CD14-positive monocyte (primary cell): ENCODE measurements at regions not wholly inside any gene's neighbourhood (a gene's known extent, or its start where the extent isn't known, plus 50 kb on each side); places are given as distances from the start of the nearest gene placed in this dataset.

Experiments
- DNase-seq, 3 donors: peaks; one replicate each; pipeline ENCODE4 v3.0.0-alpha.2; 2011 to 2022
- H2AFZ ChIP-seq: 2 replicates; pipeline ENCODE4 v1.6.0; 2012; ENCODE audit warnings: mild to moderate bottlenecking, low read depth, low read length, inconsistent platforms; ENCODE audit not compliant: insufficient read depth, poor library complexity, severe bottlenecking
- H3K27ac ChIP-seq, 2 donors: 1 replicate in 1 of 2; 2 replicates in 1 of 2; pipeline ENCODE4 v1.5.1; 2012 to 2013; ENCODE audit warnings: low read length in 2 of 2, control low read depth in 1 of 2, inconsistent platforms in 1 of 2, low read depth in 1 of 2, mild to moderate bottlenecking in 1 of 2
- H3K27me3 ChIP-seq, 2 donors: one replicate each; pipeline versions ENCODE4 v1.6.0 to v1.6.1; 2011 to 2013; ENCODE audit warnings: low read length in 2 of 2; ENCODE audit not compliant: control insufficient read depth in 2 of 2, insufficient read depth in 2 of 2
- H3K36me3 ChIP-seq, 2 donors: replicated peaks in 1 of 2; 1 replicate in 1 of 2; 2 replicates in 1 of 2; pipeline versions ENCODE4 v1.5.1 to v1.6.1; 2012 to 2013; ENCODE audit warnings: low read length in 2 of 2, control low read depth in 1 of 2, inconsistent platforms in 1 of 2, mild to moderate bottlenecking in 1 of 2; ENCODE audit not compliant: insufficient read depth in 2 of 2, control insufficient read depth in 1 of 2
- H3K4me1 ChIP-seq, 2 donors: 1 replicate in 1 of 2; 2 replicates in 1 of 2; pipeline versions ENCODE4 v1.5.1 to v1.6.1; 2012 to 2013; ENCODE audit warnings: low read length in 2 of 2, control low read depth in 1 of 2, inconsistent platforms in 1 of 2, mild to moderate bottlenecking in 1 of 2, moderate library complexity in 1 of 2; ENCODE audit not compliant: insufficient read depth in 2 of 2, control insufficient read depth in 1 of 2
- H3K4me2 ChIP-seq: replicated peaks from 2 replicates; pipeline ENCODE3; 2012; ENCODE audit warnings: low read length, moderate library complexity, mild to moderate bottlenecking; ENCODE audit not compliant: poor library complexity, severe bottlenecking; ENCODE audit errors: extremely low read depth
- H3K4me3 ChIP-seq, 3 experiments: fragments of 200-600 bp in 1 of 3; sonication (generic) in 1 of 3; replicated peaks in 1 of 3; 1 replicate in 2 of 3; 2 replicates in 1 of 3; pipeline ENCODE4 v1.5.1; 2011 to 2013; ENCODE audit warnings: low read length in 3 of 3, mild to moderate bottlenecking in 3 of 3, control low read depth in 2 of 3, low read depth in 2 of 3, inconsistent platforms in 1 of 3, moderate library complexity in 1 of 3
- H3K79me2 ChIP-seq: 2 replicates; pipeline ENCODE4 v1.6.0; 2012; ENCODE audit warnings: mild to moderate bottlenecking, control low read depth, inconsistent platforms, low read length, moderate library complexity; ENCODE audit not compliant: insufficient read depth
- H3K9ac ChIP-seq: 2 replicates; pipeline ENCODE4 v1.6.0; 2017; ENCODE audit warnings: low read length, mild to moderate bottlenecking; ENCODE audit not compliant: insufficient read depth, poor library complexity, severe bottlenecking
- H3K9me3 ChIP-seq, 2 donors: replicated peaks in 1 of 2; 1 replicate in 1 of 2; 2 replicates in 1 of 2; pipeline versions ENCODE4 v1.5.1 to v1.6.1; 2012 to 2013; ENCODE audit warnings: low read length in 2 of 2, control low read depth in 1 of 2; ENCODE audit not compliant: control insufficient read depth in 1 of 2, insufficient read depth in 1 of 2
- H4K20me1 ChIP-seq: 2 replicates; pipeline ENCODE4 v1.6.0; 2012; ENCODE audit warnings: mild to moderate bottlenecking, low read length, control low read depth, moderate library complexity; ENCODE audit not compliant: insufficient read depth
- H3K27ac Mint-ChIP-seq, 7 donors: one replicate each; pipeline ENCODE4 v1.8.0; 2020; ENCODE audit warnings: mild to moderate bottlenecking in 7 of 7, mixed read lengths in 7 of 7, moderate library complexity in 6 of 7, inconsistent platforms in 2 of 7
- H3K27me3 Mint-ChIP-seq, 3 donors: one replicate each; pipeline ENCODE4 v1.8.0; 2021 to 2022; ENCODE audit warnings: low read depth in 3 of 3, mild to moderate bottlenecking in 3 of 3, mixed read lengths in 3 of 3, moderate library complexity in 3 of 3, inconsistent platforms in 1 of 3
- H3K36me3 Mint-ChIP-seq, 2 donors: one replicate each; pipeline ENCODE4 v1.8.0; 2020; ENCODE audit warnings: mixed read lengths in 2 of 2, inconsistent platforms in 1 of 2, mild to moderate bottlenecking in 1 of 2
- H3K4me1 Mint-ChIP-seq: one replicate; pipeline ENCODE4 v1.8.0; 2020; ENCODE audit warnings: mild to moderate bottlenecking, mixed read lengths
- H3K4me3 Mint-ChIP-seq, 2 donors: one replicate each; pipeline ENCODE4 v1.8.0; 2020; ENCODE audit warnings: mild to moderate bottlenecking in 2 of 2, mixed read lengths in 2 of 2, moderate library complexity in 1 of 2
- H3K9me3 Mint-ChIP-seq, 7 donors: one replicate each; pipeline ENCODE4 v1.8.0; 2020 to 2022; ENCODE audit warnings: mixed read lengths in 7 of 7, mild to moderate bottlenecking in 6 of 7, moderate library complexity in 6 of 7, inconsistent platforms in 2 of 7
- WGBS: methylation state at CpG from one replicate; pipeline ENCODE4 v1.1.5; 2013; ENCODE audit warnings: missing lambda C conversion rate; ENCODE audit not compliant: insufficient coverage; 5-methylcytosine and 5-hydroxymethylcytosine counted together
- intact Hi-C, 2 donors: fragments of 100-400 bp; cut with micrococcal nuclease; formaldehyde crosslinking; loops; one replicate each; pipeline versions ENCODE4 v1.15.0 to v1.15.1; 2023
- TF ChIP-seq, protein P1 (sequence below): fragments of 200-600 bp; IDR thresholded peaks from one replicate; pipeline ENCODE4 v1.8.0; 2022; ENCODE audit warnings: antibody characterized with exemption, mild to moderate bottlenecking

DNA sequence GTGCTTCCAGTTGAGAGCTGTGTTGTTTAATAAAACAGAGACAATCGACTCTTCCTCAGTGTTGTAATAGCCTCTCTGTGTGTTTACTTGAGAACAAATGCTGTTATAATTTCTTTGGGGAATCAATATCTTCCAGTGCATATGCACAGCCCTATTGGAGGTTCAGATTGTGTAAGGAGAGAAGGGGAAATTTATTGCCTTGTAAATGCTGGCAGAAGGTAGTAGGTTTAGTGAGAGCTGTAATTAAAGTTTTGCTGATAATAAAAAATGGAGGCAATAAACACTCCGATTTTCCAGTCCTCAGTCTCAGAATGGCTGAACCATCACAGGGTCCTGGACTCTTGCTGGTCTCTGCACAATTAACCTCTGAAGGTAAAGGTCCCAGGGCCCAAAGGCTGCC is 128.3 kb downstream of the C5orf15 start:
- no peak overlapping the region for H3K4me2 ChIP-seq
- no peaks in the 10 kb centered on the region for H3K9me3 ChIP-seq
- H3K9ac ChIP-seq = no peak overlapping the region
- Mint-ChIP-seq H3K27me3 (peaks cover 2 to 10% (median 4%) of the 10 kb centered on the region in 3 donors), H3K36me3 (no peaks in the 10 kb centered on the region), H3K4me3 (no peak overlapping the region), H3K9me3 (peaks cover 0 to 3% (median 2%) of the 10 kb centered on the region in 7 donors), H3K4me1 (no peaks in the 10 kb centered on the region), H3K27ac (no peak overlapping the region)
- DNase-seq = no peak
- WGBS = 63% methylated on average over 1 of the region's 2 CpGs
- H3K27me3 ChIP-seq = no peaks in the 10 kb centered on the region
- H2AFZ ChIP-seq = no peak overlapping the region
- no peak overlapping the region for H3K27ac ChIP-seq
- intact Hi-C loops = no loop called here
- no peaks in the 10 kb centered on the region for H4K20me1 ChIP-seq
- no peaks in the 10 kb centered on the region for H3K79me2 ChIP-seq
- no peaks in the 10 kb centered on the region for H3K4me1 ChIP-seq
- H3K36me3 ChIP-seq = no peaks in the 10 kb centered on the region
- TF ChIP-seq, protein P1, sequence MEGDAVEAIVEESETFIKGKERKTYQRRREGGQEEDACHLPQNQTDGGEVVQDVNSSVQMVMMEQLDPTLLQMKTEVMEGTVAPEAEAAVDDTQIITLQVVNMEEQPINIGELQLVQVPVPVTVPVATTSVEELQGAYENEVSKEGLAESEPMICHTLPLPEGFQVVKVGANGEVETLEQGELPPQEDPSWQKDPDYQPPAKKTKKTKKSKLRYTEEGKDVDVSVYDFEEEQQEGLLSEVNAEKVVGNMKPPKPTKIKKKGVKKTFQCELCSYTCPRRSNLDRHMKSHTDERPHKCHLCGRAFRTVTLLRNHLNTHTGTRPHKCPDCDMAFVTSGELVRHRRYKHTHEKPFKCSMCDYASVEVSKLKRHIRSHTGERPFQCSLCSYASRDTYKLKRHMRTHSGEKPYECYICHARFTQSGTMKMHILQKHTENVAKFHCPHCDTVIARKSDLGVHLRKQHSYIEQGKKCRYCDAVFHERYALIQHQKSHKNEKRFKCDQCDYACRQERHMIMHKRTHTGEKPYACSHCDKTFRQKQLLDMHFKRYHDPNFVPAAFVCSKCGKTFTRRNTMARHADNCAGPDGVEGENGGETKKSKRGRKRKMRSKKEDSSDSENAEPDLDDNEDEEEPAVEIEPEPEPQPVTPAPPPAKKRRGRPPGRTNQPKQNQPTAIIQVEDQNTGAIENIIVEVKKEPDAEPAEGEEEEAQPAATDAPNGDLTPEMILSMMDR = no peak
- no peak overlapping the region for H3K4me3 ChIP-seq

DNA sequence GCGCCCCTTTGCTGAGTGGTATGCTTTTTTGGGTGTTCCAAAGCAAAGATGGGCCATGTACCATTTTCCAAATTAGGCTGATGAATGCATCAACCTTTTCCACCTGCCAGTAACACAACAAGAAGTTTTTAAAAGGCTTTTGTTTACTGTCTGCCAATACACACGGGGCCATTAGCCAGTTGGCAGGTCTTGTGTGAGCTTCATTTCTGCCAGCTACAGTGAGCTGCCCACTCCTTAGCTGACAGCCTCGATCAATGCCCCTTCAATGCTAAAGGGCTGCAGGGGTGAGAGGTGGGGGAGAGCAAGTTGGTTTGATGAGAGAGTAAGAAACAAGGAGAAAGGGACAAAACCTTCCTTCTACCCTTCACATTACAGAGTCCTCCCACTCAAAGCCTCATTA is 128.7 kb downstream of the C5orf15 start:
- no peak overlapping the region for H3K27ac Mint-ChIP-seq
- intact Hi-C loops = no loop called here
- no peak overlapping the region for H3K4me3 ChIP-seq
- H3K36me3 ChIP-seq = no peaks in the 10 kb centered on the region
- no peaks in the 10 kb centered on the region for H3K79me2 ChIP-seq
- no peaks in the 10 kb centered on the region for H4K20me1 ChIP-seq
- H3K9me3 ChIP-seq = no peaks in the 10 kb centered on the region
- no peaks in the 10 kb centered on the region for H3K36me3 Mint-ChIP-seq
- no peak overlapping the region for H2AFZ ChIP-seq
- H3K4me1 Mint-ChIP-seq = no peaks in the 10 kb centered on the region
- no peaks in the 10 kb centered on the region for H3K4me1 ChIP-seq
- no peaks in the 10 kb centered on the region for H3K27me3 ChIP-seq
- H3K27me3 Mint-ChIP-seq = peaks cover 2 to 10% (median 2%) of the 10 kb centered on the region in 3 donors
- no peak overlapping the region for H3K27ac ChIP-seq
- H3K4me3 Mint-ChIP-seq = no peak overlapping the region
- peaks cover 0 to 3% (median 2%) of the 10 kb centered on the region in 7 donors for H3K9me3 Mint-ChIP-seq
- H3K4me2 ChIP-seq = no peak overlapping the region
- no peak overlapping the region for H3K9ac ChIP-seq
- WGBS = no CpG with 5 or more reads among the region's 3 CpGs
- TF ChIP-seq, protein P1 = no peak
- no peak for DNase-seq
